T-helper 17 cell (primary cell): ENCODE measurements at regions not wholly inside any gene's neighbourhood (a gene's known extent, or its start where the extent isn't known, plus 50 kb on each side); places are given as distances from the start of the nearest gene placed in this dataset.
"Not testable (repeated sequence)": the region's sequence is repeated elsewhere in the genome, so short reads cannot be mapped to it uniquely, and the experiment has no call there.

Experiments
- ATAC-seq: fragments of 150-1000 bp; cut with Tn5 transposase; 2 replicates; pipeline ENCODE4 v1.10.0; 2021; ENCODE audit warnings: mild to moderate bottlenecking, moderate library complexity
- DNase-seq, 3 donors: peaks; one replicate each; pipeline versions ENCODE4 v3.0.0 to v3.0.0-alpha.2; 2020 to 2021
- H3K9me3 ChIP-seq: one replicate; pipeline ENCODE4 v1.7.0; 2013; ENCODE audit warnings: low read length, mild to moderate bottlenecking; ENCODE audit not compliant: control insufficient read depth, poor library complexity, severe bottlenecking
- H3K27ac Mint-ChIP-seq: one replicate; pipeline ENCODE4 v1.8.0; 2022; ENCODE audit warnings: mild to moderate bottlenecking, moderate library complexity, mixed read lengths
- H3K27me3 Mint-ChIP-seq: one replicate; pipeline ENCODE4 v1.8.0; 2022; ENCODE audit warnings: mixed read lengths
- H3K36me3 Mint-ChIP-seq: one replicate; pipeline ENCODE4 v1.8.0; 2022; ENCODE audit warnings: low read depth, mixed read lengths
- H3K4me1 Mint-ChIP-seq: one replicate; pipeline ENCODE4 v1.8.0; 2022; ENCODE audit warnings: mild to moderate bottlenecking, mixed read lengths
- H3K4me3 Mint-ChIP-seq: one replicate; pipeline ENCODE4 v1.8.0; 2022; ENCODE audit warnings: mild to moderate bottlenecking, moderate library complexity, mixed read lengths

GRCh38 chr10:53370347-53370746, 597.8 kb upstream of the MBL2 start:
- no peak overlapping the region for H3K27ac Mint-ChIP-seq
- ATAC-seq (no peak), DNase-seq (no peak)
- H3K9me3 ChIP-seq: no peaks in the 10 kb centered on the region
- H3K4me1 Mint-ChIP-seq: no peaks in the 10 kb centered on the region
- H3K4me3 Mint-ChIP-seq: no peak overlapping the region
- H3K27me3 Mint-ChIP-seq: no peaks in the 10 kb centered on the region
- no peaks in the 10 kb centered on the region for H3K36me3 Mint-ChIP-seq

GRCh38 chr10:53361936-53362335, 589.4 kb upstream of the MBL2 start:
- H3K4me3 Mint-ChIP-seq: no peak overlapping the region
- no peaks in the 10 kb centered on the region for H3K9me3 ChIP-seq
- H3K4me1 Mint-ChIP-seq: no peaks in the 10 kb centered on the region
- no peaks in the 10 kb centered on the region for H3K36me3 Mint-ChIP-seq
- no peak overlapping the region for H3K27ac Mint-ChIP-seq
- no peak for DNase-seq
- no peak for ATAC-seq
- H3K27me3 Mint-ChIP-seq: no peaks in the 10 kb centered on the region

- H3K9me3 ChIP-seq: no peaks in the 10 kb centered on the region
- Mint-ChIP-seq H3K27me3 (no peaks in the 10 kb centered on the region), H3K36me3 (no peaks in the 10 kb centered on the region), H3K27ac (no peak overlapping the region), H3K4me3 (no peak overlapping the region), H3K4me1 (no peaks in the 10 kb centered on the region)
- ATAC-seq (no peak), DNase-seq (no peak)
Measured at GRCh38 chr10:53361281-53361680, 588.7 kb upstream of the MBL2 start.

- DNase-seq, H3K4me1 Mint-ChIP-seq, H3K36me3 Mint-ChIP-seq, H3K9me3 ChIP-seq, H3K27ac Mint-ChIP-seq, H3K4me3 Mint-ChIP-seq, ATAC-seq, H3K27me3 Mint-ChIP-seq: not testable (repeated sequence)
Measured at GRCh38 chr10:53358978-53359377, 586.4 kb upstream of the MBL2 start.

GRCh38 chr10:53358536-53358935, 586.0 kb upstream of the MBL2 start:
- Mint-ChIP-seq H3K4me3 (no peak overlapping the region), H3K27ac (no peak overlapping the region)

GRCh38 chr10:53357587-53357986, 585.0 kb upstream of the MBL2 start:
- H3K4me1 Mint-ChIP-seq: no peaks in the 10 kb centered on the region
- ATAC-seq (no peak), DNase-seq (no peak)
- H3K27me3 Mint-ChIP-seq: no peaks in the 10 kb centered on the region
- no peaks in the 10 kb centered on the region for H3K9me3 ChIP-seq
- no peak overlapping the region for H3K4me3 Mint-ChIP-seq
- no peak overlapping the region for H3K27ac Mint-ChIP-seq
- H3K36me3 Mint-ChIP-seq: no peaks in the 10 kb centered on the region

More at GRCh38 chr10:53358536-53358935, 586.0 kb upstream of the MBL2 start:
- no peak for ATAC-seq
- Mint-ChIP-seq H3K4me1 (no peaks in the 10 kb centered on the region), H3K36me3 (no peaks in the 10 kb centered on the region), H3K27me3 (no peaks in the 10 kb centered on the region)
- H3K9me3 ChIP-seq: no peaks in the 10 kb centered on the region
- no peak for DNase-seq

- Mint-ChIP-seq H3K27me3 (no peaks in the 10 kb centered on the region), H3K4me1 (no peaks in the 10 kb centered on the region), H3K36me3 (no peaks in the 10 kb centered on the region), H3K4me3 (no peak overlapping the region), H3K27ac (no peak overlapping the region)
- no peaks in the 10 kb centered on the region for H3K9me3 ChIP-seq
- ATAC-seq: no peak
- DNase-seq: no peak
Measured at GRCh38 chr10:53356616-53357349, 584.2 kb upstream of the MBL2 start.

- H3K4me1 Mint-ChIP-seq, H3K27me3 Mint-ChIP-seq, H3K36me3 Mint-ChIP-seq, H3K4me3 Mint-ChIP-seq, H3K27ac Mint-ChIP-seq, ATAC-seq, DNase-seq, H3K9me3 ChIP-seq: not testable (repeated sequence)
Measured at GRCh38 chr10:53342531-53342930, 569.9 kb upstream of the MBL2 start.

- H3K4me3 Mint-ChIP-seq, H3K27me3 Mint-ChIP-seq, H3K27ac Mint-ChIP-seq, H3K36me3 Mint-ChIP-seq, H3K9me3 ChIP-seq, DNase-seq, ATAC-seq, H3K4me1 Mint-ChIP-seq: not testable (repeated sequence)
Measured at GRCh38 chr10:53338199-53338598, 565.6 kb upstream of the MBL2 start.

- H3K4me3 Mint-ChIP-seq, DNase-seq, H3K4me1 Mint-ChIP-seq, ATAC-seq, H3K27me3 Mint-ChIP-seq, H3K9me3 ChIP-seq, H3K36me3 Mint-ChIP-seq, H3K27ac Mint-ChIP-seq: not testable (repeated sequence)
Measured at GRCh38 chr10:53335803-53336422, 563.3 kb upstream of the MBL2 start.

- H3K36me3 Mint-ChIP-seq: no peaks in the 10 kb centered on the region
- no peaks in the 10 kb centered on the region for H3K27me3 Mint-ChIP-seq
- H3K27ac Mint-ChIP-seq: no peak overlapping the region
- H3K4me3 Mint-ChIP-seq: no peak overlapping the region
- DNase-seq: no peak
- peaks cover 2% of the 10 kb centered on the region for H3K4me1 Mint-ChIP-seq
- no peak for ATAC-seq
- no peaks in the 10 kb centered on the region for H3K9me3 ChIP-seq
Measured at GRCh38 chr10:53331460-53331859, 558.9 kb upstream of the MBL2 start.

- not testable (repeated sequence) for H3K4me1 Mint-ChIP-seq, H3K27me3 Mint-ChIP-seq, H3K9me3 ChIP-seq, H3K36me3 Mint-ChIP-seq, DNase-seq, ATAC-seq, H3K27ac Mint-ChIP-seq, H3K4me3 Mint-ChIP-seq
Measured at GRCh38 chr10:53326401-53327305, 554.1 kb upstream of the MBL2 start.

GRCh38 chr10:53325066-53325465, 552.5 kb upstream of the MBL2 start:
- ATAC-seq (no peak), DNase-seq (no peak)
- Mint-ChIP-seq H3K4me1 (peaks cover 2% of the 10 kb centered on the region), H3K4me3 (no peak overlapping the region), H3K36me3 (no peaks in the 10 kb centered on the region), H3K27me3 (no peaks in the 10 kb centered on the region), H3K27ac (no peak overlapping the region)
- H3K9me3 ChIP-seq: no peaks in the 10 kb centered on the region
